Mammary epithelial cell (primary cell): ENCODE measurements at regions not wholly inside any gene's neighbourhood (a gene's known extent, or its start where the extent isn't known, plus 50 kb on each side); places are given as distances from the start of the nearest gene placed in this dataset.

Source experiments
- CTCF ChIP-seq, 2 donors: IDR thresholded peaks in 1 of 2; conservative IDR thresholded peaks in 1 of 2; 2 replicates each; pipeline ENCODE4 v1.5.1; 2011 to 2012; ENCODE audit warnings: inconsistent platforms in 2 of 2, low read length in 2 of 2, mild to moderate bottlenecking in 2 of 2, control low read depth in 1 of 2, low read depth in 1 of 2; ENCODE audit not compliant: insufficient read depth in 1 of 2; ENCODE audit errors: extremely low read depth in 1 of 2
- EZH2 ChIP-seq: IDR thresholded peaks from 2 replicates; pipeline ENCODE4 v1.6.1; 2012; ENCODE audit warnings: low read length, inconsistent platforms, borderline replicate concordance

- TF ChIP-seq CTCF (conservative IDR thresholded peaks at IDR 0.05 in 1 of 2, IDR thresholded peaks at IDR 0.05 in 1 of 2; ENCODE audit: extremely low read depth in 1 of 2, insufficient read depth in 1 of 2, low read depth in 1 of 2, low read length in 2 of 2) (no peak), EZH2 (no peak)
Observed at GRCh38 chr21:31502537-31503143, 156.9 kb upstream of the SOD1 start.
